Gastrocnemius medialis (tissue), 4 donors: ENCODE measurements at regions not wholly inside any gene's neighbourhood (a gene's known extent, or its start where the extent isn't known, plus 50 kb on each side); places are given as distances from the start of the nearest gene placed in this dataset.

ENCODE experiments used
- POLR2A ChIP-seq, 2 donors: fragments of 450-650 bp; IDR thresholded peaks; one replicate each; pipeline ENCODE4 v1.6.1; 2017; ENCODE audit warnings: antibody characterized with exemption in 2 of 2, mild to moderate bottlenecking in 2 of 2, moderate library complexity in 2 of 2
- TF ChIP-seq, protein P1 (sequence below), 5 experiments: fragments of 450-650 bp in 3 of 5; fragments of 200-600 bp in 2 of 5; sonication (generic) in 2 of 5; IDR thresholded peaks in 4 of 5; conservative IDR thresholded peaks in 1 of 5; 1 replicate in 4 of 5; 2 replicates in 1 of 5; pipeline ENCODE4 v1.5.1; 2016 to 2019; ENCODE audit warnings: antibody characterized with exemption in 5 of 5, mild to moderate bottlenecking in 3 of 5, moderate library complexity in 3 of 5

DNA sequence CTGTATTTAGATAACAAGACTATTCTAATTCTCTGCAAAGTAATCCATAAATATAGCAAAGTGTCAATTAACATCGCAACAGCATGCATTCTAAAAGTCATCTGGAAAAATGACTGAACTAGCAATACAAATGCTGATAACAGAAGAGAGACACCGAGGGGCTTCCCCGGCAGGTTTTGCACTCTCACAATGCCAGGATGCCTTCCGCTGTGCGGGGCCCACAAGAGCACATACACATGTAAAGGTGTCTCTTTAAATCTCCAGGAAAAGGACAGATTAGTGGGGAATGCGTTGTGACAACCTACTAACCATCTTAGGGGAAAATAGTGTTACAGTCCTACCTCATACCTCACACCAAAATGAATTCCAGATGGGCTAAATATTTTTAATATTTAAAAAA is 86.9 kb downstream of the CXCL12 start:
- TF ChIP-seq, protein P1, sequence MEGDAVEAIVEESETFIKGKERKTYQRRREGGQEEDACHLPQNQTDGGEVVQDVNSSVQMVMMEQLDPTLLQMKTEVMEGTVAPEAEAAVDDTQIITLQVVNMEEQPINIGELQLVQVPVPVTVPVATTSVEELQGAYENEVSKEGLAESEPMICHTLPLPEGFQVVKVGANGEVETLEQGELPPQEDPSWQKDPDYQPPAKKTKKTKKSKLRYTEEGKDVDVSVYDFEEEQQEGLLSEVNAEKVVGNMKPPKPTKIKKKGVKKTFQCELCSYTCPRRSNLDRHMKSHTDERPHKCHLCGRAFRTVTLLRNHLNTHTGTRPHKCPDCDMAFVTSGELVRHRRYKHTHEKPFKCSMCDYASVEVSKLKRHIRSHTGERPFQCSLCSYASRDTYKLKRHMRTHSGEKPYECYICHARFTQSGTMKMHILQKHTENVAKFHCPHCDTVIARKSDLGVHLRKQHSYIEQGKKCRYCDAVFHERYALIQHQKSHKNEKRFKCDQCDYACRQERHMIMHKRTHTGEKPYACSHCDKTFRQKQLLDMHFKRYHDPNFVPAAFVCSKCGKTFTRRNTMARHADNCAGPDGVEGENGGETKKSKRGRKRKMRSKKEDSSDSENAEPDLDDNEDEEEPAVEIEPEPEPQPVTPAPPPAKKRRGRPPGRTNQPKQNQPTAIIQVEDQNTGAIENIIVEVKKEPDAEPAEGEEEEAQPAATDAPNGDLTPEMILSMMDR (IDR thresholded peaks at IDR 0.05 in 4 of 5, conservative IDR thresholded peaks at IDR 0.05 in 1 of 5), result no peak
- no peak for TF ChIP-seq POLR2A (IDR thresholded peaks at IDR 0.05)
